SK-N-SH treated with all-trans-retinoic acid at 6 μM for 48 hours (cell line): ENCODE measurements at regions not wholly inside any gene's neighbourhood (a gene's known extent, or its start where the extent isn't known, plus 50 kb on each side); places are given as distances from the start of the nearest gene placed in this dataset.
A peak's percentile ranks its signal among the peaks of the same experiment; 100 is the strongest.

ENCODE experiments used
- ATAC-seq: fragments of 200-7000 bp; cut with Tn5 transposase; 3 replicates; pipeline ENCODE4 v1.9.1; 2020; ENCODE audit warnings: mild to moderate bottlenecking, moderate library complexity
- ARNTL ChIP-seq: fragments of 450-650 bp; formaldehyde crosslinking; IDR thresholded peaks from 2 replicates; pipeline ENCODE4 v1.5.0; 2020; ENCODE audit warnings: low read depth, mild to moderate bottlenecking, moderate library complexity, borderline replicate concordance
- BACH2 ChIP-seq: fragments of 250-450 bp; sonication (Bioruptor Pico); IDR thresholded peaks from 2 replicates; pipeline ENCODE4 v1.9.0; 2021; ENCODE audit warnings: mild to moderate bottlenecking, borderline replicate concordance
- CSDC2 ChIP-seq: fragments of 250-450 bp; sonication (Bioruptor Pico); IDR thresholded peaks from 2 replicates; pipeline ENCODE4 v1.5.0; 2020; ENCODE audit warnings: mild to moderate bottlenecking, moderate library complexity
- GLIS3 ChIP-seq: fragments of 250-450 bp; sonication (Bioruptor Pico); IDR thresholded peaks from 2 replicates; pipeline ENCODE4 v1.5.0; 2020; ENCODE audit warnings: mild to moderate bottlenecking, moderate library complexity
- ISL1 ChIP-seq: fragments of 250-450 bp; sonication (Bioruptor Pico); IDR thresholded peaks from 2 replicates; pipeline ENCODE4 v2.1.2; 2022; ENCODE audit warnings: mild to moderate bottlenecking, moderate library complexity
- PPARA ChIP-seq: fragments of 250-450 bp; sonication (Bioruptor Pico); IDR thresholded peaks from 2 replicates; pipeline ENCODE4 v1.5.0; 2020; ENCODE audit warnings: mild to moderate bottlenecking, borderline replicate concordance
- SNAI2 ChIP-seq: fragments of 250-450 bp; sonication (Bioruptor Pico); IDR thresholded peaks from 2 replicates; pipeline ENCODE4 v1.5.0; 2020; ENCODE audit warnings: mild to moderate bottlenecking, moderate library complexity
- TCF4 ChIP-seq: fragments of 250-450 bp; sonication (Bioruptor Pico); IDR thresholded peaks from 2 replicates; pipeline ENCODE4 v1.8.0; 2021; ENCODE audit warnings: mild to moderate bottlenecking, moderate library complexity, borderline replicate concordance
- ZC3H10 ChIP-seq: fragments of 250-450 bp; sonication (Bioruptor Pico); IDR thresholded peaks from 2 replicates; pipeline ENCODE4 v1.5.1; 2021; ENCODE audit warnings: mild to moderate bottlenecking, moderate library complexity
- ZFP3 ChIP-seq: fragments of 250-450 bp; sonication (Bioruptor Pico); IDR thresholded peaks from 2 replicates; pipeline ENCODE4 v1.5.0; 2020; ENCODE audit warnings: mild to moderate bottlenecking, moderate library complexity
- ZFP30 ChIP-seq: fragments of 450-650 bp; formaldehyde crosslinking; IDR thresholded peaks from 2 replicates; pipeline ENCODE4 v1.5.0; 2022; ENCODE audit warnings: mild to moderate bottlenecking, moderate library complexity
- ZNF565 ChIP-seq: fragments of 450-650 bp; formaldehyde crosslinking; conservative IDR thresholded peaks from 2 replicates; pipeline ENCODE4 v1.5.0; 2020; ENCODE audit warnings: low read depth, mild to moderate bottlenecking, moderate library complexity
- ZNF70 ChIP-seq: fragments of 450-650 bp; formaldehyde crosslinking; IDR thresholded peaks from 2 replicates; pipeline ENCODE4 v1.5.0; 2020; ENCODE audit warnings: mild to moderate bottlenecking, moderate library complexity
- TF ChIP-seq, protein P1 (sequence below): fragments of 250-450 bp; sonication (Bioruptor Pico); IDR thresholded peaks from 2 replicates; pipeline ENCODE4 v1.5.1; 2021; ENCODE audit warnings: mild to moderate bottlenecking, moderate library complexity
- TF ChIP-seq, protein P2 (sequence below): fragments of 250-450 bp; sonication (Bioruptor Pico); IDR thresholded peaks from 2 replicates; pipeline ENCODE4 v1.5.1; 2020; ENCODE audit warnings: low read depth, mild to moderate bottlenecking, moderate library complexity
- TF ChIP-seq, protein P3 (sequence below): fragments of 250-450 bp; sonication (Bioruptor Pico); IDR thresholded peaks from 2 replicates; pipeline ENCODE4 v1.8.0; 2021; ENCODE audit warnings: low read depth, mild to moderate bottlenecking, moderate library complexity, borderline replicate concordance
- TF ChIP-seq, protein P4 (sequence below): fragments of 250-450 bp; sonication (Bioruptor Pico); IDR thresholded peaks from 2 replicates; pipeline ENCODE4 v1.8.0; 2020; ENCODE audit warnings: mild to moderate bottlenecking, moderate library complexity, borderline replicate concordance

DNA sequence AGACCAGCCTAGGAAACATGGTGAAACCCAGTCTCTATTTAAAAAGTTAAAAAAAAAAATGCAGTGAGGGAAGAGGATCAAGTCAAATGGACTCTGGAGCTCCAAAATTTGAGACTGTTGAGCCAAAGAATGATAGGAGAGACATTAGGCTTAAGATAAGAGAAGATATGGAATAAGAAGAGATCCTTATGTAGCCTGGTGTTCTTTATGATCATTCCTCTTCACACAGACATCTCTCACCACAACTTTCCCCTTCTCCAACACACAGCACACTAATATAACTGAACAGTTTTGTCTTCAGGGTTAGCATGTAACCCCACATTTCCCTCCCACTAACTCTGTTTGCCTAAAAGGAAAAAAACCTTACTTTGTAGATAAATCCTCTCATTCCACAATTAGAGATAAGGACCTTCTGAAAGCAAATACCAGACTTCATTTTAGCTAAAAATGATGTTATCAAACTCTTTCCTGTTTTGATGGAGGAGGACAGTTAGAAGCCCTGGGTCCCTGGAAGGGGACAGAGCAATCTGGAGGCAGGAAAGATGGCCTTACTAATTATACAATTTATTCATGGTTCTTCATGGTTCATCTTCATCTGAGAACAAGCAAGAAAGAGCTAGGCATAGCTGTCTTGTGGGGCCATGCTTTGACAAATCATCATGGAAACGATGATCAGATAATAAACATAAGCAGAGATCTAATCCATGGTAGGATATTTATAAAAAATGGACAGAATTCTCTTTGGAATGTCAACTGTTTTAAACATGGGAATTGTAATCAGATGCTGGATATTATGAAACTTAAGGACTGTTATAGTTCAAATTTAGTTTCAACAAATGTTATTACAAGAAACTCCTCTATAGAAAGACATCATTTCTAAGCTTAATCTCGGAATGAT, 96.7 kb upstream of the S1PR1 start (continued):
- TF ChIP-seq ARNTL (CRISPR knock-in tag), result no peak
- no peak for TF ChIP-seq ZFP30 (CRISPR knock-in tag)
- TF ChIP-seq GLIS3 (CRISPR knock-in tag), result no peak
- TF ChIP-seq, protein P1, sequence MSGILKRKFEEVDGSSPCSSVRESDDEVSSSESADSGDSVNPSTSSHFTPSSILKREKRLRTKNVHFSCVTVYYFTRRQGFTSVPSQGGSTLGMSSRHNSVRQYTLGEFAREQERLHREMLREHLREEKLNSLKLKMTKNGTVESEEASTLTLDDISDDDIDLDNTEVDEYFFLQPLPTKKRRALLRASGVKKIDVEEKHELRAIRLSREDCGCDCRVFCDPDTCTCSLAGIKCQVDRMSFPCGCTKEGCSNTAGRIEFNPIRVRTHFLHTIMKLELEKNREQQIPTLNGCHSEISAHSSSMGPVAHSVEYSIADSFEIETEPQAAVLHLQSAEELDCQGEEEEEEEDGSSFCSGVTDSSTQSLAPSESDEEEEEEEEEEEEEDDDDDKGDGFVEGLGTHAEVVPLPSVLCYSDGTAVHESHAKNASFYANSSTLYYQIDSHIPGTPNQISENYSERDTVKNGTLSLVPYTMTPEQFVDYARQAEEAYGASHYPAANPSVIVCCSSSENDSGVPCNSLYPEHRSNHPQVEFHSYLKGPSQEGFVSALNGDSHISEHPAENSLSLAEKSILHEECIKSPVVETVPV (CRISPR knock-in tag), result no peak
- TF ChIP-seq ZFP3, result no peak
- TF ChIP-seq, all 23 proteins: peak for 3

DNA sequence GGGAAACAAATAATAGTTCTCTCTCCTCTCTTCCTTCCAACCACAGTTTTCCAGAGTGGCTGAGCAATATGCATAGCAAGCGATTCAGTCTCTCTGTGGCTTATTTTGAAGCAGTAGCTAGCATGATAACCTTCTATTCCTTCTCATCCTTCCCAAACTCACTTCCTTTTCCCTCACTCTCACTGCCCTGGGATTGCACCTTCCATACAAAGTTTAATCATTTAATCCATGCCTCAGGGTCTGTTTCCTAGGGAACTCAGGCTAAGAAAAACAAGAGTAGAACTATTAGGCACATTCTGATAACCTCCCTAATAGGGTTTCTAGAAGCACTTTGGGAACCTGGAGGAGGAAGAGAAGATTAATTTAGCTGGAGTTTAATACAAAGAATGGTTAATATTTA, 97.7 kb upstream of the S1PR1 start:
- TF ChIP-seq, protein P2, sequence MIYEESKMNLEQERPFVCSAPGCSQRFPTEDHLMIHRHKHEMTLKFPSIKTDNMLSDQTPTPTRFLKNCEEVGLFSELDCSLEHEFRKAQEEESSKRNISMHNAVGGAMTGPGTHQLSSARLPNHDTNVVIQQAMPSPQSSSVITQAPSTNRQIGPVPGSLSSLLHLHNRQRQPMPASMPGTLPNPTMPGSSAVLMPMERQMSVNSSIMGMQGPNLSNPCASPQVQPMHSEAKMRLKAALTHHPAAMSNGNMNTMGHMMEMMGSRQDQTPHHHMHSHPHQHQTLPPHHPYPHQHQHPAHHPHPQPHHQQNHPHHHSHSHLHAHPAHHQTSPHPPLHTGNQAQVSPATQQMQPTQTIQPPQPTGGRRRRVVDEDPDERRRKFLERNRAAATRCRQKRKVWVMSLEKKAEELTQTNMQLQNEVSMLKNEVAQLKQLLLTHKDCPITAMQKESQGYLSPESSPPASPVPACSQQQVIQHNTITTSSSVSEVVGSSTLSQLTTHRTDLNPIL, result no peak
- TF ChIP-seq ZNF565 (CRISPR knock-in tag) (no peak), GLIS3 (CRISPR knock-in tag) (no peak), BACH2 (no peak), ZFP30 (CRISPR knock-in tag) (no peak), ISL1 (CRISPR knock-in tag) (no peak), ARNTL (CRISPR knock-in tag) (no peak), TCF4 (CRISPR knock-in tag) (no peak), ZC3H10 (CRISPR knock-in tag) (no peak), CSDC2 (no peak), SNAI2 (CRISPR knock-in tag) (no peak), ZFP3 (no peak), ZNF70 (no peak)
- TF ChIP-seq, protein P3, sequence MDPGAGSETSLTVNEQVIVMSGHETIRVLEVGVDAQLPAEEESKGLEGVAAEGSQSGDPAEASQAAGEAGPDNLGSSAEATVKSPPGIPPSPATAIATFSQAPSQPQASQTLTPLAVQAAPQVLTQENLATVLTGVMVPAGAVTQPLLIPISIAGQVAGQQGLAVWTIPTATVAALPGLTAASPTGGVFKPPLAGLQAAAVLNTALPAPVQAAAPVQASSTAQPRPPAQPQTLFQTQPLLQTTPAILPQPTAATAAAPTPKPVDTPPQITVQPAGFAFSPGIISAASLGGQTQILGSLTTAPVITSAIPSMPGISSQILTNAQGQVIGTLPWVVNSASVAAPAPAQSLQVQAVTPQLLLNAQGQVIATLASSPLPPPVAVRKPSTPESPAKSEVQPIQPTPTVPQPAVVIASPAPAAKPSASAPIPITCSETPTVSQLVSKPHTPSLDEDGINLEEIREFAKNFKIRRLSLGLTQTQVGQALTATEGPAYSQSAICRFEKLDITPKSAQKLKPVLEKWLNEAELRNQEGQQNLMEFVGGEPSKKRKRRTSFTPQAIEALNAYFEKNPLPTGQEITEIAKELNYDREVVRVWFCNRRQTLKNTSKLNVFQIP (CRISPR knock-in tag), result no peak
- TF ChIP-seq, protein P1 (CRISPR knock-in tag), result no peak

DNA sequence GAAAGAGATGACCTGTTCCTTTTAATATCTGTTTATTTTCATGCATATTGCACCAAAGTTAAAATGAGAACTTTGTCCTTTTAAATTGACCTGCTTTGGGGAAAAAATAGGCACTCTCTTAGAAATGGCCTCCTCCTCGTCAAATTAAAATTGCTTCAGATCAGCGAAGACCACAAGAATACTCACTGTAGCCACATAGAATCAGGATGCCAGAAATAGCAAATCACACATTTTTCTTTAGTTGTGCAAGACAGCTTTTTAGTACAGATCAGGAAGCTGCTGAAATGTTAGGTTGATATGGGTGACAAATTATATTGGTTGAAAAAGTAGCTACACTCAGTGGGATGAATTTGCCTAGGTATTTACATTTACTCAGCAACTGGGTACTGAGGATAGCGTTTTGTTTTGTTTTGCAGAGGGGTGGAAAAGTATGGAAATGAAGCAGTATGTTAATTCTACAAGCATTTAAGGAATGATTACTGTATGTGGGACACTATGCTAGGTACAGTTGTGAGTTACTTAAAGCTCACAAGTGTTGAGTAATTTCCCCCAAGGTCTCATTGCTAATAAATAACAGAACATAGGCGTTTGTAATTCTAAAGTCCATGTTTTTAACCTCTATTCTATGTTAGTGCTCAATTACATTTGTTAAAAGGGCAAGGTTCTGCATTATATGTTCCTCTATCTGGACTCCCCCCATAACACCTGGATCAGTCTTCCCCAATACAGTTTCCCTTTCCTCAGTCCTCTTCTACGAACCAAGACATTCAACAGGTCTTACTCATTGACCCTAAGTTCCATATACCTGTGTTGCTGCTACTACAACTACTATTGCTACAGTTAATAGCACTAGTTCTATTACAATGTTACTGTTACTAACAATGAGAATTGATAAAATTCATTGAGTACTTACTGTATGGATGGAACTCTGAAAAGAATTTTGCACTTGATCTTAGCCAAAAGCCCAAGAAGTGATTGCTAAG, 99.4 kb upstream of the S1PR1 start:
- TF ChIP-seq ZNF70, result no peak
- TF ChIP-seq ISL1 (CRISPR knock-in tag), result 0 out of 2 replicates have a peak, but pooled peaks have one; percentile 6

More for the DNA sequence above, 97.7 kb upstream of the S1PR1 start:
- ATAC-seq, result no peak

DNA sequence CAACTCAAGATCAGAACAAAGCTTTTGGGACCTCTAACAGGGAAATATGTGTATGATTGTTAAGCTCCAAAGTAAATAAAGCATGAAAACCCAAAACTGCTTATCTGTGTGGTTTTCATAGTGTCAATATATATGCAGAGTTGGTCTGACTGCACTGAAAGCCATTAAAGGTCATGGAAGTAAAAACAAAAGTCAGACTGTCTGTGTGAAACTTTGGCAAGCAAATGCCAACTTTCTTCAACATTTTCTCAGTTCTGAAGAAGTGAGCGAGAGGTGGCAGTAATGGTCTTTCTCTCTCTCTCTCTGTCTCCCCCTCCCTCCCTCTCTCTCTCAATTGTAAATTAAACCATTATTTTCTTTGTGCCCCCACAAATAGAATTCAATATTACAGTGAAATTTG, 100.1 kb upstream of the S1PR1 start:
- ATAC-seq, result no peak
- TF ChIP-seq ZC3H10 (CRISPR knock-in tag) (no peak), ZFP30 (CRISPR knock-in tag) (no peak), PPARA (CRISPR knock-in tag) (no peak), ZFP3 (no peak), ISL1 (CRISPR knock-in tag) (no peak)
- TF ChIP-seq, protein P4, sequence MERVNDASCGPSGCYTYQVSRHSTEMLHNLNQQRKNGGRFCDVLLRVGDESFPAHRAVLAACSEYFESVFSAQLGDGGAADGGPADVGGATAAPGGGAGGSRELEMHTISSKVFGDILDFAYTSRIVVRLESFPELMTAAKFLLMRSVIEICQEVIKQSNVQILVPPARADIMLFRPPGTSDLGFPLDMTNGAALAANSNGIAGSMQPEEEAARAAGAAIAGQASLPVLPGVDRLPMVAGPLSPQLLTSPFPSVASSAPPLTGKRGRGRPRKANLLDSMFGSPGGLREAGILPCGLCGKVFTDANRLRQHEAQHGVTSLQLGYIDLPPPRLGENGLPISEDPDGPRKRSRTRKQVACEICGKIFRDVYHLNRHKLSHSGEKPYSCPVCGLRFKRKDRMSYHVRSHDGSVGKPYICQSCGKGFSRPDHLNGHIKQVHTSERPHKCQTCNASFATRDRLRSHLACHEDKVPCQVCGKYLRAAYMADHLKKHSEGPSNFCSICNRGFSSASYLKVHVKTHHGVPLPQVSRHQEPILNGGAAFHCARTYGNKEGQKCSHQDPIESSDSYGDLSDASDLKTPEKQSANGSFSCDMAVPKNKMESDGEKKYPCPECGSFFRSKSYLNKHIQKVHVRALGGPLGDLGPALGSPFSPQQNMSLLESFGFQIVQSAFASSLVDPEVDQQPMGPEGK (CRISPR knock-in tag), result no peak
- TF ChIP-seq, protein P3 (CRISPR knock-in tag), result no peak
- TF ChIP-seq, all 23 proteins: peak for 0

More for the DNA sequence above, 99.4 kb upstream of the S1PR1 start:
- ATAC-seq, result no peak; the same call in 2 of the 3 replicates
